Ovary (tissue), 1 donor: ENCODE measurements at regions not wholly inside any gene's neighbourhood (a gene's known extent, or its start where the extent isn't known, plus 50 kb on each side); places are given as distances from the start of the nearest gene placed in this dataset.

Source experiments
- EP300 ChIP-seq: sonication (generic); formaldehyde crosslinking; IDR thresholded peaks from one replicate; pipeline ENCODE4 v1.6.1; 2017; ENCODE audit warnings: antibody characterized with exemption
- POLR2A ChIP-seq: fragments of 450-650 bp; IDR thresholded peaks from one replicate; pipeline ENCODE4 v1.6.1; 2017; ENCODE audit warnings: antibody characterized with exemption, mild to moderate bottlenecking, moderate library complexity

- TF ChIP-seq EP300 (no peak), POLR2A (no peak)
Observed at GRCh38 chr14:87179936-87180335, 813.0 kb downstream of the GALC start.
